Naive thymus-derived CD4-positive, alpha-beta T cell (primary cell): ENCODE measurements at regions not wholly inside any gene's neighbourhood (a gene's known extent, or its start where the extent isn't known, plus 50 kb on each side); places are given as distances from the start of the nearest gene placed in this dataset.
"Not testable (repeated sequence)": the region's sequence is repeated elsewhere in the genome, so short reads cannot be mapped to it uniquely, and the experiment has no call there.

Experiments used
- ATAC-seq: fragments of 150-1000 bp; cut with Tn5 transposase; 2 replicates; pipeline ENCODE4 v1.10.0; 2021; ENCODE audit warnings: mild to moderate bottlenecking, moderate library complexity
- CTCF ChIA-PET: fragments of 350-600 bp; sonication (Branson Sonifier 250); formaldehyde crosslinking; loops from one replicate; lab custom pipeline; 2021; ENCODE audit warnings: antibody characterized with exemption; lab: Charles Lee
- POLR2A ChIA-PET: fragments of 350-600 bp; sonication (Branson Sonifier 250); formaldehyde crosslinking; loops from one replicate; lab custom pipeline; 2021; ENCODE audit warnings: antibody characterized with exemption, inconsistent platforms; lab: Charles Lee
- DNase-seq, 9 donors: peaks; one replicate each; pipeline versions ENCODE4 v3.0.0 to v3.0.0-alpha.2; 2020 to 2022; ENCODE audit warnings: mixed read lengths in 1 of 9
- H3K27ac ChIP-seq: one replicate; pipeline ENCODE4 v1.7.0; 2013; ENCODE audit warnings: mild to moderate bottlenecking, low read depth, low read length, moderate library complexity
- H3K27me3 ChIP-seq, 2 donors: one replicate each; pipeline ENCODE4 v1.7.0; 2013; ENCODE audit warnings: low read length in 2 of 2, mild to moderate bottlenecking in 2 of 2, moderate library complexity in 2 of 2; ENCODE audit not compliant: control insufficient read depth in 2 of 2, insufficient read depth in 2 of 2
- H3K36me3 ChIP-seq, 3 experiments: 1 replicate in 2 of 3; 2 replicates in 1 of 3; pipeline ENCODE4 v1.7.0; 2013; ENCODE audit warnings: low read length in 3 of 3, mild to moderate bottlenecking in 3 of 3, moderate library complexity in 1 of 3; ENCODE audit not compliant: insufficient read depth in 3 of 3, control insufficient read depth in 2 of 3
- H3K4me1 ChIP-seq, 2 donors: one replicate each; pipeline ENCODE4 v1.7.0; 2013; ENCODE audit warnings: low read length in 2 of 2, mild to moderate bottlenecking in 2 of 2, moderate library complexity in 1 of 2; ENCODE audit not compliant: control insufficient read depth in 2 of 2, insufficient read depth in 2 of 2
- H3K4me3 ChIP-seq: 2 replicates; pipeline ENCODE4 v1.7.0; 2013; ENCODE audit warnings: mild to moderate bottlenecking, low read length
- H3K9me3 ChIP-seq, 3 experiments: 1 replicate in 2 of 3; 2 replicates in 1 of 3; pipeline ENCODE4 v1.7.0; 2013; ENCODE audit warnings: low read length in 3 of 3; ENCODE audit not compliant: control insufficient read depth in 2 of 3
- H3K27ac Mint-ChIP-seq, 9 donors: one replicate each; pipeline ENCODE4 v1.8.0; 2020 to 2022; ENCODE audit warnings: mixed read lengths in 9 of 9, mild to moderate bottlenecking in 8 of 9, moderate library complexity in 5 of 9, inconsistent platforms in 2 of 9
- H3K27me3 Mint-ChIP-seq, 5 donors: one replicate each; pipeline ENCODE4 v1.8.0; 2021 to 2022; ENCODE audit warnings: mixed read lengths in 5 of 5, mild to moderate bottlenecking in 1 of 5
- H3K36me3 Mint-ChIP-seq, 5 donors: one replicate each; pipeline ENCODE4 v1.8.0; 2020 to 2022; ENCODE audit warnings: mixed read lengths in 5 of 5, mild to moderate bottlenecking in 3 of 5, inconsistent platforms in 1 of 5
- H3K4me1 Mint-ChIP-seq, 7 donors: one replicate each; pipeline ENCODE4 v1.8.0; 2020 to 2022; ENCODE audit warnings: mixed read lengths in 7 of 7, mild to moderate bottlenecking in 3 of 7, inconsistent platforms in 1 of 7
- H3K4me3 Mint-ChIP-seq, 10 donors: one replicate each; pipeline ENCODE4 v1.8.0; 2020 to 2022; ENCODE audit warnings: mild to moderate bottlenecking in 10 of 10, mixed read lengths in 10 of 10, moderate library complexity in 6 of 10, inconsistent platforms in 2 of 10
- H3K9me3 Mint-ChIP-seq, 11 donors: one replicate each; pipeline ENCODE4 v1.8.0; 2020 to 2022; ENCODE audit warnings: mixed read lengths in 11 of 11, mild to moderate bottlenecking in 4 of 11, inconsistent platforms in 1 of 11, moderate library complexity in 1 of 11
- intact Hi-C, 2 donors: fragments of 100-400 bp; cut with micrococcal nuclease; formaldehyde crosslinking; loops; one replicate each; pipeline ENCODE4 v1.15.1; 2023

DNA sequence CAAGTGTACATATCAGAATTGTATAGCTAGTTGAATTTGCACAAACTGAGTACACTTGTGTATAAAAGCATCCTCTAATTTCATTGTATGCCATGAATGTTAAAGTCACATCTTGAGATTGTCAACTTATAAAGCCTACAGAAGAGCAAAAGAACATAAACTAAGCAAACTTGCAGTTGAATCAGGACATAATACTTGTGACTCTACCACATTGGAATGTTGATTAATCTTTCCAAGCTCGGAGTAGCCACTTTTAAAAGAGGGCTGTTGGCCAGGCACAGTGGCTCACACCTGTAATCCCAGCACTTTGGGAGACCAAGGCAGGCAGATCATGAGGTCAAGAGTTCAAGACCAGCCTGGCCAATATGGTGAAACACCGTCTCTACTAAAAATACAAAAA lies 1220.8 kb upstream of the B3GALT2 start:
- POLR2A ChIA-PET = not testable (repeated sequence)
- CTCF ChIA-PET = interaction anchor here (0.5 kb wide), 1 partner anchor 15 kb away, joined by 3 read pairs; no protein-coding TSS in a partner anchor
- peaks cover 0 to 18% (median 10%) of the 10 kb centered on the region in 5 donors for H3K27me3 Mint-ChIP-seq

DNA sequence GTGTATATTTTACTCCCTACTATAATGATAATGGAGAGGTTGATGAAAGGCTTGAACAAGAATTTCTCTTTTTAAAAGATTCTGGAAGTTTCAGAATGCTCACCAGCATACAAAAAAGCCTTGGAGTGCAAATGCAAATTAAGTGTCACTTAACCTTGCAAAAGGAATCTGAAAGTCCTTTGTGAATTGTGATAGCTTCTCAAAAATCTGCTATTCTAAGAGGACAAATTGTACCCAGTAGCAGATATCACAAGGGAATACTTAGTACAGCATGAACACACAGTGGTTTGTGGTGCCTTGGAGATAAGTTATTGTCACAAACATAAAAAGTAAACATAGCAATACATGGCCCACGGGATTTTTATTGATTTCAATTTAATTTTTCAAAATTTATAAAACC lies 1208.3 kb upstream of the B3GALT2 start:
- H3K9me3 ChIP-seq = no peaks in the 10 kb centered on the region
- no peaks in the 10 kb centered on the region for H3K36me3 Mint-ChIP-seq
- H3K4me1 ChIP-seq = no peaks in the 10 kb centered on the region
- H3K4me3 Mint-ChIP-seq = no peak overlapping the region
- ChIA-PET CTCF (no interaction called here), POLR2A (no interaction called here)
- peaks cover 0 to 4% (median 3%) of the 10 kb centered on the region in 5 donors for H3K27me3 Mint-ChIP-seq
- H3K4me1 Mint-ChIP-seq = peaks cover 0 to 1% (median 0%) of the 10 kb centered on the region in 7 donors
- H3K9me3 Mint-ChIP-seq = peaks cover 0 to 8% (median 0%) of the 10 kb centered on the region in 11 donors
- no peaks in the 10 kb centered on the region for H3K36me3 ChIP-seq
- ATAC-seq (no peak), DNase-seq (no peak)
- H3K27me3 ChIP-seq = no peaks in the 10 kb centered on the region
- no peak overlapping the region for H3K27ac Mint-ChIP-seq
- H3K4me3 ChIP-seq = no peak overlapping the region
- no peak overlapping the region for H3K27ac ChIP-seq
- intact Hi-C loops = no loop called here

More for the DNA sequence above, 1220.8 kb upstream of the B3GALT2 start:
- H3K27ac Mint-ChIP-seq, H3K4me1 ChIP-seq, intact Hi-C loops, ATAC-seq, H3K4me3 ChIP-seq, DNase-seq, H3K9me3 Mint-ChIP-seq, H3K27me3 ChIP-seq, H3K9me3 ChIP-seq, H3K4me3 Mint-ChIP-seq, H3K27ac ChIP-seq, H3K36me3 ChIP-seq, H3K36me3 Mint-ChIP-seq, H3K4me1 Mint-ChIP-seq: not testable (repeated sequence)

DNA sequence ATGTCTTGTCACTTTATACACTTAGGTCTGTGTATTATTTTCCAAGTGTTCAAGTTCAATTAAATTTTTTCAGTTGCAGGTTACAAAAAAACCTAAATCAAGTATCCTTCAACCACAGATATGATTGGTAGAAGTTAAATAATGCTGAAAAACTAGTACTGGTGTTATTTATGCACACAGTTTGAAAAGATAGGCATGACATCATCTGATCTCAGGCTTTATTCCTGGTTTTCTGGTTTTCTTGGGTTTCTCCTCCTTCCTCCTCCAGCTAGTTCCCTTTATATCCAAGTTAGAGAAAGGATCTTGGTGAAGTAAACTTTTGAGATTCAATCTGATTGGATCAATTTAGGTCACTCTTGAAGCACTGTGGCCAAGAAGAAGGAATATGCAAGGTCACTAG lies 1201.1 kb upstream of the B3GALT2 start:
- Mint-ChIP-seq H3K36me3 (no peaks in the 10 kb centered on the region), H3K4me1 (peaks cover 0 to 1% (median 0%) of the 10 kb centered on the region in 7 donors), H3K27me3 (no peaks in the 10 kb centered on the region), H3K27ac (no peak overlapping the region), H3K4me3 (no peak overlapping the region), H3K9me3 (peaks cover 0 to 5% (median 0%) of the 10 kb centered on the region in 11 donors)
- intact Hi-C loops = no loop called here
- H3K27ac ChIP-seq = no peak overlapping the region
- ChIA-PET POLR2A (no interaction called here), CTCF (no interaction called here)
- no peak overlapping the region for H3K4me3 ChIP-seq
- DNase-seq = no peak
- H3K36me3 ChIP-seq = no peaks in the 10 kb centered on the region
- H3K4me1 ChIP-seq = no peaks in the 10 kb centered on the region
- no peak for ATAC-seq
- H3K9me3 ChIP-seq = no peaks in the 10 kb centered on the region
- H3K27me3 ChIP-seq = no peaks in the 10 kb centered on the region

DNA sequence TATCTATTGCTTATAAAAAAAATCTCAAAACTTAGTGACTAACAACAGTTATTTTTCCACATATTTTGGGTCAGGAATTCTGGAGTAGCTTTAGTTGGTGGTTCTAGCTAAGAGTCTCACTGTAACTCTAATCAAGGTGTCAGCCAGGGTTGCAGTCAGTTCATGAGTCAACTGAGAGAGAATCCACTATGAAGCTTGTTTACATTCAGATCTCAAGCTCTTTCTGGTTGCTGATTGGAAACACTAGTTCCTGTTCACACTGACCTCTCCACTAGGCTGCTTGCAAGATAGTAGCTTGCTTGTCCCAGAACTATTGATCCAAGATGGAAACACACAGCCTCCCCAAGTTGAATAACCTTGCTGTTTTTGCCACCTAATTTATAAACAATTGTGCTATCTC lies 1192.1 kb upstream of the B3GALT2 start:
- H3K4me3 ChIP-seq = no peak overlapping the region
- Mint-ChIP-seq H3K9me3 (peaks cover 0 to 1% (median 0%) of the 10 kb centered on the region in 11 donors), H3K36me3 (no peaks in the 10 kb centered on the region), H3K4me1 (no peaks in the 10 kb centered on the region), H3K27ac (no peak overlapping the region), H3K4me3 (no peak overlapping the region), H3K27me3 (peaks cover 0 to 4% (median 0%) of the 10 kb centered on the region in 5 donors)
- ChIA-PET CTCF (no interaction called here), POLR2A (no interaction called here)
- H3K27me3 ChIP-seq = no peaks in the 10 kb centered on the region
- no peaks in the 10 kb centered on the region for H3K36me3 ChIP-seq
- DNase-seq (no peak), ATAC-seq (no peak)
- intact Hi-C loops = no loop called here
- no peaks in the 10 kb centered on the region for H3K9me3 ChIP-seq
- no peak overlapping the region for H3K27ac ChIP-seq
- no peaks in the 10 kb centered on the region for H3K4me1 ChIP-seq

DNA sequence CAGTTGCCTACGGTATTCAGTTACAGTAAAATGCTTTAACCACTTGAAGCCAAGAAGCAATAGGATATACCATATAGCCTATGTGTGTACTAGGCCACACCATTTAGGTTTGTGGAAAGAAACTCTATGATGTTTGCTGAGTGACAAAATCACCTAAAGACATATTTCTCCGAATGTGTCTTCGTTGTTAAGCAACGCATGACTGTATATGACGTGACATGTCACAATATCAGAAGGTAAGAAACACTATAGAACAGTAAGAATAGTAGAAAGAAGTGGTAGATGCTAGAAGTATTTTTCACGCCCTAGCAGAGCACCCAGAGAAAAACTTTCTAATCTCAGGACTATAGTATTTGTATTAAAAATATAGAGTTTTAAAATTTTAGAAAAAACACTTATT lies 1188.2 kb upstream of the B3GALT2 start:
- Mint-ChIP-seq H3K36me3 (no peaks in the 10 kb centered on the region), H3K27me3 (peaks cover 0 to 9% (median under 1%) of the 10 kb centered on the region in 5 donors), H3K4me1 (no peaks in the 10 kb centered on the region), H3K27ac (no peak overlapping the region), H3K4me3 (no peak overlapping the region), H3K9me3 (peaks cover 0 to 2% (median 0%) of the 10 kb centered on the region in 11 donors)
- no peaks in the 10 kb centered on the region for H3K27me3 ChIP-seq
- POLR2A ChIA-PET = no interaction called here
- no peaks in the 10 kb centered on the region for H3K4me1 ChIP-seq
- no peak overlapping the region for H3K4me3 ChIP-seq
- DNase-seq = no peak
- H3K9me3 ChIP-seq = no peaks in the 10 kb centered on the region
- CTCF ChIA-PET = no interaction called here
- H3K27ac ChIP-seq = no peak overlapping the region
- no peak for ATAC-seq
- intact Hi-C loops = no loop called here
- no peaks in the 10 kb centered on the region for H3K36me3 ChIP-seq

DNA sequence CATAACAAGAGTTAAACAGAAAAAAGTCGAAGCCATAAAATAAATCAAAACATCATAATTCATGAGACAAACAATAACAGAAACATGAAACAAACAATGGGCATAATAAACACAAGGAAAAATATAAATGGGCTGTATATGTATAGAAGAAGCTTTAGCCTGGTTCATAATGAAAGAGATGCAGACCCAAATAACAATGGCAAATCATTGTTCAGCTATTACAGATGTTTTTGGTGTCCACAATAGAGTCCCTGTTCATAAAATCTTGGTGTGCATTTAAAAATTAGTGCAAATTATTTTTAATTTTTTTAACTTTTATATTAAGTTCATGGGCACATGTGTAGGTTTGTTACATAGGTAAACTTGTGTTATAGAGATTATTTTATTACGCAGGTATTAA lies 1185.9 kb upstream of the B3GALT2 start:
- H3K36me3 Mint-ChIP-seq = no peaks in the 10 kb centered on the region
- H3K4me1 Mint-ChIP-seq = no peaks in the 10 kb centered on the region
- no peak for ATAC-seq
- H3K4me3 ChIP-seq = no peak overlapping the region
- no peaks in the 10 kb centered on the region for H3K9me3 ChIP-seq
- H3K4me3 Mint-ChIP-seq = no peak overlapping the region
- ChIA-PET POLR2A (no interaction called here), CTCF (no interaction called here)
- H3K27ac ChIP-seq = no peak overlapping the region
- H3K9me3 Mint-ChIP-seq = peaks cover 0 to 2% (median 0%) of the 10 kb centered on the region in 11 donors
- H3K27me3 Mint-ChIP-seq = peaks cover 0 to 10% (median 7%) of the 10 kb centered on the region in 5 donors
- H3K36me3 ChIP-seq = no peaks in the 10 kb centered on the region
- no peaks in the 10 kb centered on the region for H3K27me3 ChIP-seq
- H3K27ac Mint-ChIP-seq = no peak overlapping the region
- H3K4me1 ChIP-seq = no peaks in the 10 kb centered on the region
- intact Hi-C loops = no loop called here
- no peak for DNase-seq

DNA sequence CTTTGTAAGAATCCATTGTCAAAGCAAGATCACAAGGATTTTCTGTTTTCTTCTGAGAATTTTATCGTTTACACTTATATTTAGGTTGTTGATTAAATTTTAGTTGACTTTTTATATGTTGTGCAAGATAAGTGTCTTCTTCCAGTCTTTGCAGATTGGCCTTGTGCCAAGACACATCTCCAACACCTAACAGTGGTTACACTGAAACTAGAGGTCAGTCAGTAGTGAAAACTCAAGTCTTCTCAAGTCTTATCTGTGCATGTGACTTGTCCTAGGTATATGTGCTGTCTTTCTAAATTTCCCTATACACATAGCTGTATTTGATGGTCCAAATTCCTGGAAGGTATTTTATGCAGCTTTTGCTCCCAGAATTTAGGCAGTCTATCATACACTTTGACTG lies 1183.2 kb upstream of the B3GALT2 start:
- H3K27ac ChIP-seq = no peak overlapping the region
- Mint-ChIP-seq H3K4me1 (no peaks in the 10 kb centered on the region), H3K36me3 (no peaks in the 10 kb centered on the region), H3K9me3 (peaks cover 0 to 2% (median 0%) of the 10 kb centered on the region in 11 donors), H3K27ac (no peak overlapping the region), H3K27me3 (peaks cover 0 to 13% (median 7%) of the 10 kb centered on the region in 5 donors), H3K4me3 (no peak overlapping the region)
- intact Hi-C loops = no loop called here
- no peaks in the 10 kb centered on the region for H3K27me3 ChIP-seq
- H3K4me3 ChIP-seq = no peak overlapping the region
- ChIA-PET POLR2A (no interaction called here), CTCF (no interaction called here)
- no peaks in the 10 kb centered on the region for H3K4me1 ChIP-seq
- H3K36me3 ChIP-seq = no peaks in the 10 kb centered on the region
- H3K9me3 ChIP-seq = no peaks in the 10 kb centered on the region
- DNase-seq (no peak), ATAC-seq (no peak)
